HG03045 (cell line): ENCODE measurements at regions not wholly inside any gene's neighbourhood (a gene's known extent, or its start where the extent isn't known, plus 50 kb on each side); places are given as distances from the start of the nearest gene placed in this dataset.
"Not testable (repeated sequence)": the region's sequence is repeated elsewhere in the genome, so short reads cannot be mapped to it uniquely, and the experiment has no call there.

Source experiments
- ATAC-seq: cut with Tn5 transposase; IDR thresholded peaks from one replicate; pipeline ENCODE4 v1.9.1; 2021; ENCODE audit warnings: mild to moderate bottlenecking, moderate library complexity; ENCODE audit not compliant: unreplicated experiment

GRCh38 chr2:87424763-87425154 lies 323.1 kb upstream of the PLGLB2 start:
- ATAC-seq, result not testable (repeated sequence)

GRCh38 chr2:87425191-87425590 lies 322.7 kb upstream of the PLGLB2 start:
- not testable (repeated sequence) for ATAC-seq

DNA sequence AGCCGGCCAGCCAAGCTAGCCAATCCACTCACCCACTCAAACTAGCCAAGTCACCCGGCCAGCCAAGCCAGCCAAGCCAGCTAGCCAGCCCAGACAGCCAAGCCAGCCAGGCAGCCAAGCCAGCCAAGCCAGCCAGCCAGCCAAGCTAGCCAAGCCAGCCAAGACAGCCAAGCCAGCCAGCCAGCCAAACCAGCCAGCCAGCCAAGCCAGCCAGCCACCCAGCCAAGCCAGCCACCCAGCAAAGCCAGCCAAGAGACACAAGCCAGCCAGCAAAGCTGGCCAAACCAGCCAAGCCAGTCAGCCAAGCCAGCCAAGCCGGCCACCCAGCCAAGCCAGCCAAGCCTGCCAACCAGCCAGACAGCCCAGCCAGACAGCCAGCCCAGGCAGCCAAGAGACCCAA lies 322.2 kb upstream of the PLGLB2 start:
- ATAC-seq, result not testable (repeated sequence)

DNA sequence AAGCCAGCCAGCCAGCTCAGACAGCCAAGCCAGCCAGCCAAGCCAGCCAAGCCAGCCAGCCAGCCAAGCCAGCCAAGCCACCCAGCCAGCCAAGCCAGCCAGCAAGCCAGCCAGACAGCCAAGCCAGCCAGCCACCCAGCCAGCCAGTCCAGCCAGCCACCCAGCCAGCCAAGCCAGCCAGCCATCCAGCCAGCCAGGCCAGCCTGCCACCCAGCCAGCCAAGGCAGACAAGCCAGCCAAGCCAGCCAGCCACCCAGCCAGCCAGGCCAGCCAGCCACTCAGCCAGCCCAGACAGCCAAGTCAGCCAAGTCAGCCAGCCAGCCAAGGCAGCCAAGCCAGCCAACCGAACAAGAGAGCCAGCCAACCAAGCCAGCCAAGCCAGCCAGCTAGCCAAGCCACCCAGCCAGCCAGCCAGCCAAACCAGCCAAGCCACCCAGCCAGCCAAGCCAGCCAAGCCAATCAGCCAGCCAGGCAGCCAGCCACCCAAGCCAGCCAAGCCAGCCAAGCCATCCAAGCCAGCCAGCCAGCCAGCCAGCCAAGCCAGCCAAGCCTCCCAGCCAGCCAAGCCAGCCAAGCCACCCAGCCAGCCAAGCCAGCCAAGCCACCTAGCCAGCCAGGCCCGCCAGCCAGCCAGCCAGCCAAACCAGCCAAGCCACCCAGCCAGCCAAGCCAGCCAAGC lies 319.3 kb upstream of the PLGLB2 start:
- not testable (repeated sequence) for ATAC-seq

- ATAC-seq, result not testable (repeated sequence)
Measured at GRCh38 chr2:87429206-87429930, 318.5 kb upstream of the PLGLB2 start.

DNA sequence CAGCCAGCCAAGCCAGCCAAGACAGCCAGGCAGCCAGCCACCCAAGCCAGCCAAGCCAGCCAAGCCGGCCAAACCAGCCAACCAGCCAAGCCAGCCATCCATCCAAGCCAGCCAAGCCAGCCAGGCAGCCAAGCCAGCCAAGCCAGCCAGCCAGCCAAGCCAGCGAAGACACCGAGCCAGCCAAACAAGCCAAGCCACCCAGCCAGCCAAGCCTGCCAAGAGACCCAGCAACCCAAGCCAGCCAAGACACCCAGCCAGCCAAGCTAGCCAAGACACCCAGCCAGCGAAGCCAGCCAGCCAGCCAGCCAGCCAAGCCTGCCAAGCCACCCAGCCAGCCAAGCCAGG lies 318.0 kb upstream of the PLGLB2 start:
- not testable (repeated sequence) for ATAC-seq

DNA sequence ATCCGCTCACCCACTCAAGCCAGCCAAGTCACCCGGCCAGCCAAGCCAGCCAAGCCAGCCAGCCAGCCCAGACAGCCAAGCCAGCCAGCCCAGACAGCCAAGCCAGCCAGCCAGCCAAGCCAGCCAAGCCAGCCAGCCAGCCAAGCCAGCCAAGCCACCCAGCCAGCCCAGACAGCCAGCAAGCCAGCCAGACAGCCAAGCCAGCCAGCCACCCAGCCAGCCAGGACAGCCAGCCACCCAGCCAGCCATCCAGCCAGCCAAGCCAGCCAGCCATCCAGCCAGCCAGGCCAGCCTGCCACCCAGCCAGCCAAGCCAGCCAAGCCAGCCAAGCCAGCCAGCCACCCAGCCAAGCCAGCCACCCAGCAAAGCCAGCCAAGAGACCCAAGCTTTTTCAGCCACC lies 316.8 kb upstream of the PLGLB2 start:
- not testable (repeated sequence) for ATAC-seq

DNA sequence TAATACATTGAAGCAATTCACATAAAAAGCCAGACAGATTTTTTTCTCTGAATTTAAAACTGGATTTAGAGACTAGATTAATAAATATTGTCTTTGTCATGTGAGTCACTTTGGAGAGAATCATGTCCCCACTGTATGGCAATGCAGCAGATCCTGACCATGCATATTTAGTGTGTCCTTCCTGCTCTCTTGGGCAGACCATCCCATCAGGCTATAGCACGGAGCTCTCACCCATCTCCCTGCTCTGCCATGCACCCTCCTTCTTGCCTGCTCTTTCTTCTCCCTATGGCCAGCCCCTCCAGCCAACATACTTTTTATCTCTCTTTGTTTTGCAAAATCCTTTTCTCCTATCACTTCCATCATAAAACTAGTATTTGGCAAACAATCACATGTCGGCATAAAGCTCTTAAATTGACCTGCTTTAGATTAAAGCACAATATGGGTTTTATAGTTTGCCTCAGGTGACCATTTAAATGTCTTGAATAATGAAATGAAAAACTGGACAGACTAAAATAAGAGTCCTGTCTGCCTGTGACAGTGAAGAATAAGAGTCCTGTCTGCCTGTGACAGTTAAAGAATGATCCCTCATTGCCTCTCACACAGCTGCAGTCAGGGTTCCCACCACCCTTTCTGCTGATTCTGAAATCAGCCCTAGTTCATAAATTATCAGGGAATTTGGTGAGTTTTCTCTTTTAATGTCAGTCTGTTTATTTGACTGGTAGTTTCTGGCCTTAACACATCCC lies 315.0 kb upstream of the PLGLB2 start:
- not testable (repeated sequence) for ATAC-seq

- not testable (repeated sequence) for ATAC-seq
Measured at GRCh38 chr2:87436007-87436406, 311.9 kb upstream of the PLGLB2 start.

DNA sequence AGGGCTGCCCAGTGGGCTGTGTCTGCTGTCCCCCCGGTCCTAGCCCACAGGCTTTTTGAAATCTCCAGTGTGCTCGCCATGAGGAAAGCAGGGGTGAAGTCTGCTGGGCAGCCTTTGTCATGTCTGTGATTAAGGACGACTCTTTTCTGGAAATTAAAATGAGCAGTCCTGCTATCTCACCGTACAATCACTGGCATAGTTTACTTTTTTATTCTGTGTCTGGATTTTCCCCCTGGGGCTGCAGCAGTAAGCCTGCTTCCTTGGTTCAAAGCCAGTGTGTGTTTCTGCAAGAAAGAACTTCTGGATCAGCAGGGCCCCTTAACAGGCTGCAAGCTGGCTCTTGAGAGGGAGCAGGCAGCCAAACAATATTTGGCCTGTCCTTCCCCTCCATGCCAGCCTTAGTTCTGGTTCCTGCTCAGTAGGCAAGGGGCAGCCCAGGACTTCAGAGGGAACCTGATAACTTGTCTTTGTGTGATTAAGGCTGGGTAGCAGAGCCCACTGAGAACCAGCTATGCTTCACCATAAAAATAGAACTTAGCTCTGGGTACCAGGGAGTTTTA lies 310.1 kb upstream of the PLGLB2 start:
- ATAC-seq, result not testable (repeated sequence)

- ATAC-seq, result not testable (repeated sequence)
Measured at GRCh38 chr2:87438780-87439454, 309.0 kb upstream of the PLGLB2 start.

DNA sequence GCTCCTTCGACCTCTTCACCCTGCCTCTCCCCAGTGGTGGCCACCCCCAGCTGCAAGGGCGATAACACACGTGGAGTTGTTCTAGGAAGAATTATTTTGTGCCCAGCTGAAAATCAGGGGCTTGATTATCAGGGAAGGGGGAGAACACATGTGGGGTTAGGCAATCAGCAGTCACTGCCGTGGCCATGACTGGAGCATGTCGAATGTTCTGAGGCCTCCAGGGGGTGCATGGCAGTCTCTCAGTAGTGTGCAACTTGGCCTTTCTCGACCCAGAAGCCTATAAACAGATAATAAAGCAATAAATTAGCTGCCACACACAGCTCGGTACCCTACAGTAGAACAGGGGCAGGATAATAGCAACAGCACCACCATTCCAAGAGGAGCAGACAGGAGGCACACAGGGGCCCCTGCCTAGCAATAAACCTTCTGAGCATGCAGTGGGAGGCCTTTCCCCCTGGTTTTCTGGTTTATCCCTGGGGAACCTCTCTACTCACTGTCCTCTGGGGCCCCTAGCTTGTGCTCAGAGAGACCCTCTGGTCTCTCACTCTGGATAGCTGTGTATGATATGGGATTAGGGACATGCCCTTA lies 308.2 kb upstream of the PLGLB2 start:
- not testable (repeated sequence) for ATAC-seq

GRCh38 chr2:87440650-87441049 lies 307.2 kb upstream of the PLGLB2 start:
- not testable (repeated sequence) for ATAC-seq

GRCh38 chr2:87441375-87441774 lies 306.5 kb upstream of the PLGLB2 start:
- not testable (repeated sequence) for ATAC-seq

GRCh38 chr2:87442983-87443577 lies 304.8 kb upstream of the PLGLB2 start:
- peak; percentile 96 for ATAC-seq

DNA sequence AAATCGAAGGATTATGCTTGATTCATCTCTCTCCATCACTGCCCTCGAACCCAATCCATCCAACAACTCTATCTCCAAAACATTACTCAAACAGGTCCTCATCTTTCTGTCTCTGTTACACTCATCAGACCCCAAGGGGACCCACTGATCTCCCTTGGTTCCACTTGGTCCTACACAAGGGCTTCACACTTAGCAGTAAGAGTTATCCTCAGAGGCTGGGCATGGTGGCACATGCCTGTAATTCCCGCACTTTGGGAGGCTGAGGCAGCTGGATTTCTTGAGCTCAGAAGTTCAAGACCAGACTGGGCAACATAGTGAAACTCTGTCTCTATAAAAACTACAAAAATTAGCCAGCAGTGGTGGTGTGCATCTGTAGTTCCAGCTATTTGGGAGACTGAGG lies 302.9 kb upstream of the PLGLB2 start:
- not testable (repeated sequence) for ATAC-seq

DNA sequence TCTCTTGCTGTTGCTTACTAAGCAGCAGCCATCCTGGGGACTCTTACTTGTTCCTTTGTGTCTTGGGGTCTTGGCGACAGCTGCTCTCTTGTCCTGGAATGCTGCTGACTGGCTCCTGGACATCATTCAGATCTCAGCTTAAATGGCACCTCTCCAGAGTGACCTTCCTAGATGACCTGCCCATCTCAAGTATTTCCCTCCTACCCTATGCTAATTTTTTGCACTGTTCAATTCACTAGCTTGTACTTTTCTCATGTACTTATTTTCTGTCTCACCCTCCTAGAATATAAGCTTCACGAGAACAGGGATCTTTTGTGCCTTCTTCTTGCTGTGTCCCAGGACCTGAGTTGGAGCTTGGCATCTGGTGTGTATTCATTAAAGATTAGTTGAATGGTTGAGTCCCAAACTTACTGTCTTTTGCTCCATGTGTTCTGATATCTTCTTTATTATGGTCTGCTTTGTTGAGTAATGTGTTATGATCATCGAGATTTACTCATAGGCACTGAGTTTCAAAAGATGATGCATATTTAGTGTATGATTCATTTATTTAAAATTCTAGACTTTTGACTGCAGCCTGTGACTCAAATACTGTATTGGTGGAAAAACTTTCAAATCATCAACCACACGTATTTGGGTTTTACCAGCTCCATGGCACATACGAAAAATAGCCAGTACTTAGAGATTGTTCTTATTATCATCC lies 302.1 kb upstream of the PLGLB2 start:
- not testable (repeated sequence) for ATAC-seq

DNA sequence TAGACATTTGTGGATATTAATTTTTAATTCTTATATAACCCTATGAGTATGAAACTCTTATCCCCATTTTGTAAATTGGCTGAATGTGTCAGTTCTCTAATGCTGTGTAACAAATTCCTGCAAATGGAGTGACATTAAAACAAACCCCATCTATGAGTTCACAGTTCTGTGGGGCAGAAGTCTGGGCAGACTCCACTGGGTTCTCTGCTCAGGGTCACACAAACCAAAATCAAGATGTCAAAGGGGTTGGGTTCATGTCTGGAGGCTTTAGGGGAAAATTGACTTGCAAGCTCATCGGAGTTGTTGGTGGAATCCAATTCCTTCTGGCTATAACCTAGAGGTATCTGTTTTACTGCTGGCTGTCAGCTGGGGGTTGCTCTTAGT lies 301.6 kb upstream of the PLGLB2 start:
- ATAC-seq, result not testable (repeated sequence)

- not testable (repeated sequence) for ATAC-seq
Measured at GRCh38 chr2:87449462-87449980, 298.4 kb upstream of the PLGLB2 start.
